Liver (tissue), 8 donors: ENCODE measurements at regions not wholly inside any gene's neighbourhood (a gene's known extent, or its start where the extent isn't known, plus 50 kb on each side); places are given as distances from the start of the nearest gene placed in this dataset.

Source experiments
- DNase-seq: peaks from one replicate; pipeline ENCODE4 v3.0.0-alpha.2; 2017; ENCODE audit warnings: low spot score
- H3K27ac ChIP-seq, 2 donors: one replicate each; pipeline ENCODE4 v1.7.0; 2013; ENCODE audit warnings: inconsistent platforms in 2 of 2, low read length in 2 of 2, control low read depth in 1 of 2, low read depth in 1 of 2, mild to moderate bottlenecking in 1 of 2
- H3K27me3 ChIP-seq, 4 donors: one replicate each; pipeline versions ENCODE4 v1.6.1 to v1.7.0; 2013; ENCODE audit warnings: low read length in 3 of 4, inconsistent platforms in 1 of 4, mild to moderate bottlenecking in 1 of 4, moderate library complexity in 1 of 4; ENCODE audit not compliant: control insufficient read depth in 4 of 4, insufficient read depth in 4 of 4
- H3K36me3 ChIP-seq, 4 donors: one replicate each; pipeline versions ENCODE4 v1.6.1 to v1.7.0; 2013; ENCODE audit warnings: low read length in 3 of 4, mild to moderate bottlenecking in 3 of 4, low read depth in 1 of 4, moderate library complexity in 1 of 4; ENCODE audit not compliant: control insufficient read depth in 4 of 4, insufficient read depth in 3 of 4
- H3K4me1 ChIP-seq, 4 donors: one replicate each; pipeline versions ENCODE4 v1.6.1 to v1.7.0; 2013; ENCODE audit warnings: low read length in 3 of 4, mild to moderate bottlenecking in 3 of 4, moderate library complexity in 1 of 4; ENCODE audit not compliant: control insufficient read depth in 4 of 4, insufficient read depth in 4 of 4
- H3K4me3 ChIP-seq, 3 donors: one replicate each; pipeline versions ENCODE4 v1.6.1 to v1.7.0; 2013; ENCODE audit warnings: low read length in 3 of 3, control low read depth in 1 of 3, low read depth in 1 of 3, mild to moderate bottlenecking in 1 of 3
- H3K9ac ChIP-seq, 2 donors: one replicate each; pipeline ENCODE4 v1.7.0; 2013; ENCODE audit warnings: low read length in 2 of 2, mild to moderate bottlenecking in 2 of 2, moderate library complexity in 2 of 2, control low read depth in 1 of 2, low read depth in 1 of 2
- H3K9me3 ChIP-seq, 4 donors: one replicate each; pipeline versions ENCODE4 v1.6.1 to v1.7.0; 2013; ENCODE audit warnings: low read length in 3 of 4; ENCODE audit not compliant: control insufficient read depth in 4 of 4
- FOXA2 ChIP-seq: IDR thresholded peaks from 2 replicates; pipeline ENCODE4 v1.6.1; 2016; ENCODE audit warnings: antibody characterized with exemption
- HNF4A ChIP-seq, 2 donors: conservative IDR thresholded peaks; 2 replicates each; pipeline ENCODE4 v1.6.1; 2016; ENCODE audit warnings: antibody characterized with exemption in 2 of 2, mild to moderate bottlenecking in 2 of 2
- HNF4G ChIP-seq: IDR thresholded peaks from 2 replicates; pipeline ENCODE4 v1.6.1; 2016; ENCODE audit warnings: antibody characterized with exemption
- JUND ChIP-seq, 2 donors: IDR thresholded peaks; 2 replicates each; pipeline ENCODE4 v1.6.1; 2016; ENCODE audit warnings: antibody characterized with exemption in 2 of 2
- NR2F2 ChIP-seq: IDR thresholded peaks from 2 replicates; pipeline ENCODE4 v1.6.1; 2016; ENCODE audit warnings: antibody characterized with exemption
- RAD21 ChIP-seq, 2 donors: IDR thresholded peaks; 2 replicates each; pipeline ENCODE4 v1.6.1; 2016; ENCODE audit warnings: antibody characterized with exemption in 2 of 2, mild to moderate bottlenecking in 2 of 2
- RXRA ChIP-seq, 2 donors: IDR thresholded peaks; 2 replicates each; pipeline ENCODE4 v1.6.1; 2017 to 2018; ENCODE audit warnings: antibody characterized with exemption in 2 of 2, mild to moderate bottlenecking in 1 of 2
- SP1 ChIP-seq: IDR thresholded peaks from 2 replicates; pipeline ENCODE4 v1.6.1; 2018; ENCODE audit warnings: antibody characterized with exemption, mild to moderate bottlenecking
- TAF1 ChIP-seq: conservative IDR thresholded peaks from 2 replicates; pipeline ENCODE4 v1.6.1; 2016; ENCODE audit warnings: antibody characterized with exemption, mild to moderate bottlenecking
- YY1 ChIP-seq: IDR thresholded peaks from 2 replicates; pipeline ENCODE4 v1.6.1; 2016; ENCODE audit warnings: antibody characterized with exemption, mild to moderate bottlenecking
- WGBS: extraction: QIAGEN DNeasy Blood & Tissue Kit; methylation state at CpG from one replicate; pipeline ENCODE4 v1.1.7; 2013; 5-methylcytosine and 5-hydroxymethylcytosine counted together
- TF ChIP-seq, protein P1 (sequence below): IDR thresholded peaks from 2 replicates; pipeline ENCODE4 v1.6.1; 2016; ENCODE audit warnings: antibody characterized with exemption
- TF ChIP-seq, protein P2 (sequence below): IDR thresholded peaks from 2 replicates; pipeline ENCODE4 v1.6.1; 2016; ENCODE audit warnings: antibody characterized with exemption
- TF ChIP-seq, protein P3 (sequence below): fragments of 150-350 bp; IDR thresholded peaks from 2 replicates; pipeline ENCODE4 v1.5.1; 2017; ENCODE audit warnings: improper control_type of control experiment, low read depth, low read length; ENCODE audit not compliant: missing input control
- TF ChIP-seq, protein P4 (sequence below): IDR thresholded peaks from 2 replicates; pipeline ENCODE4 v1.6.1; 2016; ENCODE audit warnings: antibody characterized with exemption
- donor health status: healthy.
- donor health status: healthy.
- donor health status: healthy.
- donor health status: healthy.
- donor health status: healthy.

DNA sequence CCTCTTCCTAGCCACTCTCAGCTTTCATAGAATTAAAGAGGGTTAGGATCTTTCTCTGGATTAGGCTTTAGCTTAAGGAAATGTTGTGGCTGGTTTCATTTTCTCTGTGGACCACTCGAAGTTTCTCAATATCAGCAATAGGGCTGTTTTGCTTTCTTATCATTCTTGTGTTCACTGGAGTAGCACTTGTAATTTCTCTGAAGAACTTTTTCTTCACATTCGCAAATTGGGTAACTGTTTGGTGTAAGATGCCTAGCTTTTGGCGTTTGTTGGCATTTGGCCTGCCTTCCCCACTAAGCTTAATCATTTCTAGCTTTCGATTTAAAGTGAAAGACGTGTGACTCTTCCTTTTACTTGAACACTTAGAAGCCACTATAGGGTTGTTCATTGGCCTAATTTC, 210.8 kb upstream of the PROX1 start:
- Histone ChIP-seq H3K9ac (no peak overlapping the region), H3K4me1 (peaks cover 0 to 3% (median 0%) of the 10 kb centered on the region in 4 donors), H3K27ac (no peak overlapping the region), H3K9me3 (no peaks in the 10 kb centered on the region), H3K4me3 (no peak overlapping the region), H3K27me3 (no peaks in the 10 kb centered on the region), H3K36me3 (no peaks in the 10 kb centered on the region)
- TF ChIP-seq JUND (IDR thresholded peaks at IDR 0.05) = no peak
- TF ChIP-seq, protein P1, sequence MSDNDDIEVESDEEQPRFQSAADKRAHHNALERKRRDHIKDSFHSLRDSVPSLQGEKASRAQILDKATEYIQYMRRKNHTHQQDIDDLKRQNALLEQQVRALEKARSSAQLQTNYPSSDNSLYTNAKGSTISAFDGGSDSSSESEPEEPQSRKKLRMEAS = no peak
- WGBS = 92% methylated on average over 5 of the region's 5 CpGs
- DNase-seq = no peak

DNA sequence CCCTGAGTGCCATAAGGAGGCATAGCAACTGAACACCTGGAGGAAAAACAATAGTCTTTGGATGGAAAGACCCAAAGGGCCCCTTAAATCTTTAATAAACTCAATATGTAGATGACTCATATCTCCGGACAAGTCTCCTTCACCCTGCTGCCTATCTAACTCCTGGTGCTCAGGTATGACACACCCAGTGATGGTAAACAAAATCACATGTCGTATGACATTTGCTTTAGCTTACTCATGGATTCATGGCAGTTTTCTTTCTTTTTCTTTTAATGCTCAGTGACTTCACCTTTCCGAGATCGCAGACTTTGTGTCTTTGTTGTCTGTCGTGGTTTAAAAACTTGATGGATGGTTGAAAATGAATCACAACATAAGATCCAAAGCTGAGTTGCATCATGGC, 208.5 kb upstream of the PROX1 start:
- Histone ChIP-seq H3K4me3 (no peak overlapping the region), H3K36me3 (no peaks in the 10 kb centered on the region), H3K4me1 (peaks cover 0 to 3% (median 0%) of the 10 kb centered on the region in 4 donors), H3K9me3 (no peaks in the 10 kb centered on the region), H3K27me3 (no peaks in the 10 kb centered on the region), H3K27ac (no peak overlapping the region), H3K9ac (no peak overlapping the region)
- 93% methylated on average over 5 of the region's 5 CpGs for WGBS
- TF ChIP-seq JUND (IDR thresholded peaks at IDR 0.05) = no peak
- no peak for TF ChIP-seq HNF4A (conservative IDR thresholded peaks at IDR 0.05)
- TF ChIP-seq, protein P2, sequence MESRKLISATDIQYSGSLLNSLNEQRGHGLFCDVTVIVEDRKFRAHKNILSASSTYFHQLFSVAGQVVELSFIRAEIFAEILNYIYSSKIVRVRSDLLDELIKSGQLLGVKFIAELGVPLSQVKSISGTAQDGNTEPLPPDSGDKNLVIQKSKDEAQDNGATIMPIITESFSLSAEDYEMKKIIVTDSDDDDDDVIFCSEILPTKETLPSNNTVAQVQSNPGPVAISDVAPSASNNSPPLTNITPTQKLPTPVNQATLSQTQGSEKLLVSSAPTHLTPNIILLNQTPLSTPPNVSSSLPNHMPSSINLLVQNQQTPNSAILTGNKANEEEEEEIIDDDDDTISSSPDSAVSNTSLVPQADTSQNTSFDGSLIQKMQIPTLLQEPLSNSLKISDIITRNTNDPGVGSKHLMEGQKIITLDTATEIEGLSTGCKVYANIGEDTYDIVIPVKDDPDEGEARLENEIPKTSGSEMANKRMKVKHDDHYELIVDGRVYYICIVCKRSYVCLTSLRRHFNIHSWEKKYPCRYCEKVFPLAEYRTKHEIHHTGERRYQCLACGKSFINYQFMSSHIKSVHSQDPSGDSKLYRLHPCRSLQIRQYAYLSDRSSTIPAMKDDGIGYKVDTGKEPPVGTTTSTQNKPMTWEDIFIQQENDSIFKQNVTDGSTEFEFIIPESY = no peak
- no peak for TF ChIP-seq SP1
- TF ChIP-seq, protein P3, sequence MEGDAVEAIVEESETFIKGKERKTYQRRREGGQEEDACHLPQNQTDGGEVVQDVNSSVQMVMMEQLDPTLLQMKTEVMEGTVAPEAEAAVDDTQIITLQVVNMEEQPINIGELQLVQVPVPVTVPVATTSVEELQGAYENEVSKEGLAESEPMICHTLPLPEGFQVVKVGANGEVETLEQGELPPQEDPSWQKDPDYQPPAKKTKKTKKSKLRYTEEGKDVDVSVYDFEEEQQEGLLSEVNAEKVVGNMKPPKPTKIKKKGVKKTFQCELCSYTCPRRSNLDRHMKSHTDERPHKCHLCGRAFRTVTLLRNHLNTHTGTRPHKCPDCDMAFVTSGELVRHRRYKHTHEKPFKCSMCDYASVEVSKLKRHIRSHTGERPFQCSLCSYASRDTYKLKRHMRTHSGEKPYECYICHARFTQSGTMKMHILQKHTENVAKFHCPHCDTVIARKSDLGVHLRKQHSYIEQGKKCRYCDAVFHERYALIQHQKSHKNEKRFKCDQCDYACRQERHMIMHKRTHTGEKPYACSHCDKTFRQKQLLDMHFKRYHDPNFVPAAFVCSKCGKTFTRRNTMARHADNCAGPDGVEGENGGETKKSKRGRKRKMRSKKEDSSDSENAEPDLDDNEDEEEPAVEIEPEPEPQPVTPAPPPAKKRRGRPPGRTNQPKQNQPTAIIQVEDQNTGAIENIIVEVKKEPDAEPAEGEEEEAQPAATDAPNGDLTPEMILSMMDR = no peak
- TF ChIP-seq HNF4G = no peak
- TF ChIP-seq TAF1 = no peak
- TF ChIP-seq YY1 = no peak
- no peak for TF ChIP-seq RXRA (IDR thresholded peaks at IDR 0.05)
- no peak for TF ChIP-seq NR2F2
- no peak for TF ChIP-seq FOXA2
- TF ChIP-seq, protein P1 = no peak
- no peak for DNase-seq

DNA sequence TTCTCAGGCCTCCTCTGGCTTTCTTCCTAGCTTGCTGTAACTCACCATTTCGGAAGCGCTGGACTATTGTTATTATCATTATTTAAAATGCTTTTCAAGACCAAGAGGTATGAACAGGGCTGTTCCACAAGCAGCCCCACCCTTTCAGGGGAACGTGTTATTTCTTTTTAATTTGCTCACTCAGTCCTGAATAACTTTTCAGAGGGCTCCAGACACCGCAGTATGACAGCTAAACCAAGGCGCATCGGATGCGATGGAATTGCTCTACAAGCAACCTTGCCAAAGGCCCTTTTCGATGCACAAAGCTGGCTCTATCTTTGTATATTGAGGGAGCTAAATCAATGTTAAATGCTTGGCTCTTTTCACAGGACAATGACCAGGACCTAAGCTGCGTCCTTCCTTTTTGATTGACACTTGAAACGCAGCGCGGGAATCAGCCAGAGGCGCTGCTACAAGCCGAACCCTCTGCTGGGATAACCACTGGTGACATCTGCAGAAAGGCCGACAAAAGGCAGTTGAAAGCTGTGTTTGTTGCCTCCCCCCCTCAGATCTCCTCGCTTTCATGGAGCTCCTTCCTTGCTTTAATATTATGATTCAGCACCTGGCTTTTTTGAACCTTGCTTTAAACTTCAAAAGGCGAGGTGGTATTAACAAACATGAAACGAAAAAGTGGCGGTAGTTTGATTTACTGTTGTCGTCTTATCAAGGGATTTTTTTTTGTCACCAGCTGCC, 204.7 kb upstream of the PROX1 start:
- 91% methylated on average over 20 of the region's 20 CpGs for WGBS

More for the DNA sequence above, 204.7 kb upstream of the PROX1 start:
- DNase-seq = no peak
- Histone ChIP-seq H3K27ac (no peak overlapping the region), H3K9me3 (no peaks in the 10 kb centered on the region), H3K4me3 (no peak overlapping the region), H3K36me3 (no peaks in the 10 kb centered on the region), H3K4me1 (no peaks in the 10 kb centered on the region), H3K9ac (no peak overlapping the region), H3K27me3 (no peaks in the 10 kb centered on the region)
- TF ChIP-seq FOXA2 = no peak
- TF ChIP-seq, protein P3 = no peak
- no peak for TF ChIP-seq HNF4A (conservative IDR thresholded peaks at IDR 0.05)
- TF ChIP-seq RAD21 (IDR thresholded peaks at IDR 0.05) = no peak
- TF ChIP-seq SP1 = no peak
- TF ChIP-seq, protein P2 = no peak
- TF ChIP-seq, protein P4, sequence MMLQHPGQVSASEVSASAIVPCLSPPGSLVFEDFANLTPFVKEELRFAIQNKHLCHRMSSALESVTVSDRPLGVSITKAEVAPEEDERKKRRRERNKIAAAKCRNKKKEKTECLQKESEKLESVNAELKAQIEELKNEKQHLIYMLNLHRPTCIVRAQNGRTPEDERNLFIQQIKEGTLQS = no peak
